ENCODE measurements at regions not wholly inside any gene's neighbourhood (a gene's known extent, or its start where the extent isn't known, plus 50 kb on each side); places are given as distances from the start of the nearest gene placed in this dataset.
A peak's percentile ranks its signal among the peaks of the same experiment; 100 is the strongest.
"Not testable (repeated sequence)": the region's sequence is repeated elsewhere in the genome, so short reads cannot be mapped to it uniquely, and the experiment has no call there.

GRCh38 chr2:166831930-166832329, 56.4 kb upstream of the XIRP2 start:
- no peak for FAIRE-seq

DNA sequence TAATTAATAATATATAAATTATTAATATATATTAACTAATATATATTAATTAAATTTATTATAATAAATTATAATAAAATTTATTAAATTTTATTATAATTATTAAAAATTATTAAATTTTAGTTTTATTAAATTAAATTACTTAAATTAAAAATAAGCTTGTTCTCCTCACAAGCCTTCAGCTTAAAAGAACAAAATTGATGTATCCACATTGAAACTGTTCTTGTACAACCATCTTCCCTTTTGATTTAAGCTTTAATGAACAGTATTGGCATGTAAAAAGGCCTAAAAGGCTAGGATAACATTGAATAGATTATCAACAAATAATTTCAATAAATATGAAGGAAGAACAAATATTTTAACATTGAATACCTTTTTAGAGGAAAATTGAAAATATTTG, 62.4 kb upstream of the XIRP2 start:
- peak; percentile 78 for FAIRE-seq

- FAIRE-seq, result no peak
These were observed 73.9 kb upstream of the XIRP2 start for GRCh38 chr2:166814335-166814734.

DNA sequence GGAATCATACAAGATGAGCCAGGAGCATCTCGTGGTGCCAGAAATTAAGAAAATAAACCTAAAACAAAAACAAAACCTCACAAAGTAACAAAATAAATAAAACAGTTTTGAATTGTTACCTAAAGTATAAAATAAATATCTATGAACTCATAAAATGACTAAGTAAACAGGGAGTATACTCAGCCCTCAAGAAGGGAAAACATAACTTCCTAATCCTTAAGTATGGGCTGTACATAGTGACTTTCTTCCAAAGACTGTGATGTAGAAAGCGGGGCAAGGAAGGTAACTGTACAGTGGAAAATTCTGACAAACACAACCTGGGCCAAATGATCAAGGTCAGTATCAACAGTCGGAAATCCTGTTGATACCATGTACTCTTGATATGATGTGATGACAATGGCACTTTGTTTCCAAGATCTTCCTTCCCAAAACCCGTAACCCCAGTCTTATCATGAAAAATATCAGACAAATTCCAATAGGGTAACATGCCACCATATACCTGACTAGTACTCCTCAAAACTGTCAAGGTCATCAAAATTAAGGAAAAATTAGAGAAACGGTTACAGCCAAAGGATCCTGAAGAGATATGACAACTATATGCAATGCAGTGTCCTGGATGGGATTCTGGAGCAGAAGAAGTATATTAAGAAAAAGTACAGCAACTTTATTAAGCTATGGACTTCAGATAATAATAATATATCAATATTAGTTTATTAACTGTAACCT, 76.0 kb upstream of the XIRP2 start:
- FAIRE-seq, result no peak

- no peak for FAIRE-seq
These were observed 82.5 kb upstream of the XIRP2 start for GRCh38 chr2:166805753-166806152.

DNA sequence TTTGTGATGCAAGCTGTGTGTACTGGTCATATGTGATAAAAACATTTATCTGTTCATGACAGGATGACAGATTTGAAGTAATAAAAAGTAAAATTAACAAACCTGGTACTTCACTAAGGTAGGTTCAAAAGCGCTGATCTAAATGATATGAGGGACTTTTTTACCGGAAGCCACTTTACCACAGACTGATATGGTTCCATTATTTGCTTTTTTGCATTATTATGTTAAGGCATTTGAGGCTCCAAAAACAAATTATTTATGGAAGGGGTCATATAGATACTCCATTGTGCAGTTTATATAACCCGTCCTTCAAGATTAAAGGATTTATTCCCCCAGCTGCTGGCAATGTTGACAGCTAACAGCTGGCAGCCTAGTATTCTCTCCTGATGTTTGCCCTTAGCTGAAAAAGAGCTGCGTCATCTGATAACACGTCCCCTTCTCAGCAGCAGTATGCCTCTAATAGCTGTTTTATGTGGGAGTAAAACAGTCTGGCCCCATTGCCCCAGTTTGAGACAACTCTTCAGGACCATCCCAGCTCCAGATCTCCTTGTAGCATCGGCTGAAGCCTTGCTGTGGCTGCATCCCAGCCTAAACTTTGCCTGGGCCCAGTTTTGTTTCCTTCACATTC, 84.8 kb upstream of the XIRP2 start:
- no peak for FAIRE-seq

DNA sequence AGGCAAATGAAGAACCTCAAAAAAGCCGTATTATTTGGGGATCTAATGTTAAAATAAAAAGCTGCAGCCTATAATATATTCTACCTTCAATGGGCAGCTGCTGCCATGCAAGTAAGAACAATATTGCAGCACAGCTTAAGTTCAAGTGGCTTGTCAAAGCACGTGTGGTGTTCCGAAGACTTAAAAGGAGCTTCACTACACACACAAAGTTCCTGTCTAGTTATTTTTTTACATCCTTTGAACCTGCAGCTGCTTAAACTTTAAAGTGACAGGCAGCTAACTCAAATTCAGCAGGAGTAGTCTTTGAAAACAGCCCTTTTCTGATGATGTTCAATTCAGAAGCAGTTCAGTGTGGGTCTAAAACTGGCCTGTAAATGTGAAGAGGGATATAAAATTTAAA, 85.8 kb upstream of the XIRP2 start:
- FAIRE-seq, result no peak

DNA sequence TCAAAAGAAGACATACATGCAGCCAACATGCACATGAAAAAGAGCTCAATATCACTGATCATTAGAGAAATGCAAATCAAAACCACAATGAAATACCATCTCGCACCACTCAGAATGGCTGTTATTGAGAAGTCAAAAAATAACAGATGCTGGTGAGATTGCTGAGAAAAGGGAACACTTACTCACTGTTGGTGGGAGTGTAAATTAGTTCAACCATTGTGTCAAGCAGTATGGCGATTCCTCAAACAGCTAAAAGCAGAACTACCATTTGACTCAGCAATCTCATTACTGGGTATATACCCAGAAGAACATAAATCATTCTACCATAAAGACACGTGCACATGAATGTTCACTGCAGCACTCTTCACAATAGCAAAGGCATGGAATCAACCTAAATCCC, 95.5 kb upstream of the XIRP2 start:
- no peak for FAIRE-seq

GRCh38 chr2:166786707-166787106, 101.6 kb upstream of the XIRP2 start:
- FAIRE-seq, result no peak

DNA sequence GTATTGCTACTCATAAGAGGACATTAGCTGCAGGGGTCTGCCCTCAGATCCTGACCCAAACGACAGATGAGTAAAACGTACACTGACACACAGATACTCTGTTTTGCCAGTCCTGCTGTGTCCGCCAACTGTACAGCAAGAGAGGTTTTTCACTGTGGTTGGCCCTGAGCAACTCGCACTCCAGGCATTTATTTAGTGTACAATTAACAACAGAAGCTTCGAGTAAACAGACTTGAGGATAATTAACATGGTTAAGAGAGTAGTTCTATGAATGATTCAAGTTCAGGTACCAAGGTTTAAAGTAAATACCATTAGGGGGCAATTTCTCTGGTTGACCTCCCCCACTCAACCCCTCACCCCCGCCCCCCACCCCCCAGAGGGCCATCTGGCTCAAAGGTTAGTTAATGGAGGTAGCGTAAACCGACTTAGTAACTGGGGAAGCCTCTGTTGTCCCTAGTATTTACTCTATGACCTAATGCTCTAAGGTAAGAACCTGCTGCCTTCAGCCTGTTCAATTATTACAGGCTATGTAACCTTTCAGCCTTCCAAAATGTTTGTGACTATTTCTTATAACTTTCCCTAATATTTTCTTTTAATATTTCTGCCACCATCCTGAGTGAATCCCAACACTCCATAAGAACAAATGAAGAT, 103.9 kb upstream of the XIRP2 start:
- FAIRE-seq, result no peak

- no peak for FAIRE-seq
These were observed 113.1 kb upstream of the XIRP2 start for GRCh38 chr2:166775176-166775575.

- FAIRE-seq, result no peak
These were observed 114.9 kb upstream of the XIRP2 start for GRCh38 chr2:166773308-166773949.

DNA sequence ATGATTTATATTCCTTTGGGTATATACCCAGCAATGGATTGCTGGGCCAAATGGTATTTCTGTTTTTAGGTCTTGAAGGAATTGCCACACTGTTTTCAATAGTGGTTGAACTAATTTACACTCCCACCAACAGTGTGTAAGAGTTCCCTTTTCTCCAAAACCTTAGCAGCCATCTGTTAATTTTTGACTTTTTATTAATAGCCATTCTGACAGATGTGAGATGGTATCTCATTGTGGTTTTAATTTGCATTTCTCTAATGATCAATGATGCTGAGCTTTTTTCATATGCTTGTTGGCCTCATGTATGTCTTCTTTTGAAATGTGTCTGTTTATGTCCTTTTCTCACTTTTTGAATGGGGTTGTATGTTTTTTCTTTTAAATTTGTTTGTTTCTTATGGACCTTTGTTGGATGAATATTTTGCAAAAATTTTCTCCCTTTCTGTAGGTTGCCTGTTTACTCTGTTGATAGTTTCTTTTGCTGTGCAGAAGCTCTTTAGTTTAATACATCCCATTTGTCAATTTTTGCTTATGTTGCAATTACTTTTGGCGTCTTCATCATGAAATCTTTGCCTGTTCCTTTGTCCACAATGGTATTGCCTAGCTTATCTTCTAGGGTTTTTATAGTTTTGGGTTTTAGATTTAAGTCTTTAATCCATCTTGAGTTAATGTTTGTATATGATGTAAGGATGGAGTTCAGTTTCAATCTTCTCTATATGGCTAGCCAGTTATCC, 119.7 kb upstream of the XIRP2 start:
- no peak for FAIRE-seq

DNA sequence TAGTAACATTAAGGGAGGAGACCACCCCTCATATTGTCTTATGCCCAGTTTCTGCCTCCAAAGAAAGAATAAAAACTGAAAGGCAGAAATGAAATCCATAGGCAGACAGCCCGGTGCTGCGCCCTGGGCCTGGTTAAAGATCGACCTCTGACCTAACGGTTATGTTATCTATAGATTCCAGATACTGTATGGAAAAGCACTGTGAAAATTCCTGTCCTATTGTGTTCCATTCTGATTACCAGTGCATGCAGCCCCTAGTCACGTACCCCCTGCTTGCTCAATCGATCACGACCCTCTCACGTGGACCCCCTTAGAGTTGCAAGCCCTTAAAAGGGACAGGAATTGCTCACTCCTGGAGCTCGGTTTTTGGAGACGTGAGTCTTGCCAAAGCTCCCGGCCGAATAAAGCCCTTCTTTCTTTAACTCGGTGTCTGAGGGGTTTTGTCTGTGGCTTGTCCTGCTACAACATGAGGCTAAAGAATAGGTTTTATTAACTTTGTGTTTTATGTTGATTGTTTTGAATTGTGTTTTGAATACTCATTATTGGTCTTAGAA, 121.4 kb upstream of the XIRP2 start:
- FAIRE-seq, result not testable (repeated sequence)

- no peak for FAIRE-seq
These were observed 122.1 kb upstream of the XIRP2 start for GRCh38 chr2:166766220-166766619.

DNA sequence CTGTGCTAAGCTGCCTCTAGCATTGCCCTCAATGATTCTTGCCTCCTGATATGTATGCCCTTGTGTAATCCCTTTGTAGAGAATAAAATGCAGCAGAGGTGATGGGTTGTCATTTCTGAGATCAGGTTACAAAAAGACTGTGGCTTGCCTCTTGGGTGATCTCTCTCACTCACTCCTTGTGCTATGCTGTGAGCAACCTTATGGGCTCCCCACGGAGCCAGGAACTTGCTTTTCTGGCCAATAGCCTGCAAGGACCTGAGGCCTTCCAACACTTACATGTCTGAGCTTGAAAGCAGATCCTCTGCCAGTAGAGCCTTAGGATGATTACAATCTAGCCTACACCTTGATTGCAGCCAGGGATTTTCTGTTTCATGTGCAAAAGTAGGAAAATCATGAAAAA, 123.1 kb upstream of the XIRP2 start:
- no peak for FAIRE-seq

DNA sequence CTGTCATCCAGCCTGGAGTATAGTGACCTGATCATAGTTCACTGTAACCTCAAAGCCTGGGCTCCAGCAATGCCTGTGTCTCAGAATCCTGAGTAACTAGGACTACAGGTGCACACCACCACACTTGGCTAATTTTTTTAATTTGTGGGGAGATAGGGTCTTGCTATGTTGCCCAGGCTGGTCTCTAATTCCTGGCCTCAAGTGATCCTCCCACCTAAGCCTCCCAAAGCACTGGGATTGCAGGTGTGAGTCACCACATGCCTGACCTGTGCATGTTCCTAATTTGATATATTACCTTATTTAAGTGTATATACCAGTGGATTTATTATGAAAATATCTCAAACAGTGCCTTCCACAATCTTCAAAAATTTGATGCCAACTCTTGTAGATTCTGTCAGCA, 123.6 kb upstream of the XIRP2 start:
- no peak for FAIRE-seq

GRCh38 chr2:166764216-166764615, 124.1 kb upstream of the XIRP2 start:
- no peak for FAIRE-seq

- FAIRE-seq, result no peak
These were observed 125.5 kb upstream of the XIRP2 start for GRCh38 chr2:166762746-166763145.

- no peak for FAIRE-seq
These were observed 129.3 kb upstream of the XIRP2 start for GRCh38 chr2:166758956-166759355.

- FAIRE-seq, result no peak
These were observed 137.7 kb upstream of the XIRP2 start for GRCh38 chr2:166750624-166751023.

DNA sequence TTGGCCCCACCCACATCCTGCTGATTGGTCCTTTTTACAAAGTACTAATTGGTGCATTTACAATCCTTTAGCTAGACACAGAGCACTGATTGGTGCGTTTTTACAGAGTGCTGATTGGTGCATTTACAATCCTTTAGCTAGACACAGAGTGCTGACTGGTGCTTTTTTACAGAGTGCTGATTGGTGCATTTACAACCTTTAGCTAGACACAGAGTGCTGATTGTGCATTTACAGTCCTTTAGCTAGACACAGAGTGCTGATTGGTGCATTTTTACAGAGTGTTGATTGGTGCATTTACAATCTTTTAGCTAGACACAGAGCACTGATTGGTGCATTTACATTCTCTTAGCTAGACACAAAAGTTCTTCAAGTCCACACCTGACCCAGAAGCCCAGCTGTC, 144.2 kb upstream of the XIRP2 start:
- not testable (repeated sequence) for FAIRE-seq

GRCh38 chr2:166743482-166743881, 144.8 kb upstream of the XIRP2 start:
- not testable (repeated sequence) for FAIRE-seq

Measured in endometrium (tissue), 2 donors.